NOMO-1 (cell line): ENCODE measurements at regions not wholly inside any gene's neighbourhood (a gene's known extent, or its start where the extent isn't known, plus 50 kb on each side); places are given as distances from the start of the nearest gene placed in this dataset.
"Not testable (repeated sequence)": the region's sequence is repeated elsewhere in the genome, so short reads cannot be mapped to it uniquely, and the experiment has no call there.

Source experiments
- DNase-seq, 2 experiments: peaks; one replicate each; lab custom pipeline; 2025; ENCODE audit not compliant: unreplicated experiment in 2 of 2; lab: John Stamatoyannopoulos, UW

DNA sequence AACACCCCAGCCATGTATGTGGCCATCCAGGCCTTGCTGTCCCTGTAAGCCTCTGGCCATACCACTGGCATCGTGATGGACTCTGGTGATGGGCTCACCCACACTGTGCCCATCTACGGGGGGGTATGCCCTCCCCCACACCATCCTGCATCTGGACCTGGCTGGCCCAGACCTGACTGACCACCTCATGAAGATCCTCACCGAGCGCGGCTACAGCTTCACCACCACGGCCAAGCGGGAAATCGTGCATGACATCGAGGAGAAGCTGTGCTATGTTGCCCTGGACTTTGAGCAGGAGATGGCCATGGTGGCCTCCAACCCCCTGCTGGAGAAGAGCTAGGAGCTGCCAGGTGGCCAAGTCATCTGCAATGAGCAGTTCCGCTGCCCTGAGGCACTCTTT is 80.4 kb upstream of the ZCCHC2 start:
- no peak for DNase-seq

DNA sequence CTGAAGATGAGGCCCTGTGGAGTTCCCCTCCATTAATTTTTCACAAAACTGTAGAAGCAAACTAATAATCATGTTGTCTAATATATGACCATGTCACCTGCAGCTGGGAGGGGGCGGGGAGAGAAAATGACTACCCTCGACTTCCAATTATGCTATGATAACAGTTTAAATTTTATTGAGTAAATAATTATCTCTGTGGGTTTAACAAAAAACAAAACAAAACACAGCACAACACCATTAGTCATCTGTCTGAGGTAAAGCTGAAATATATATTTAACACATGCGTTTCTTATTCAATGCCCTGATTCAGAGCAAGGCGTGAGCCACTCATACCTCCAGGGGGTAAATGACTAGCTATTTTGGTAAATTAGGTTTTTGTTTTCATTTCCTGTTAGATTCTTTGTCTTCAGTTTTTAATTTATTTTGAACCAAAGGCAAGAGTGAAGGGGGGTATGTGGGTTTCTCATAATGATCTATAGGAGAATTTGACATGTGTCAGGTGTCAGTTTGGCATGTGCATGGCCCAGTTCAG is 77.4 kb upstream of the ZCCHC2 start:
- DNase-seq = no peak

DNA sequence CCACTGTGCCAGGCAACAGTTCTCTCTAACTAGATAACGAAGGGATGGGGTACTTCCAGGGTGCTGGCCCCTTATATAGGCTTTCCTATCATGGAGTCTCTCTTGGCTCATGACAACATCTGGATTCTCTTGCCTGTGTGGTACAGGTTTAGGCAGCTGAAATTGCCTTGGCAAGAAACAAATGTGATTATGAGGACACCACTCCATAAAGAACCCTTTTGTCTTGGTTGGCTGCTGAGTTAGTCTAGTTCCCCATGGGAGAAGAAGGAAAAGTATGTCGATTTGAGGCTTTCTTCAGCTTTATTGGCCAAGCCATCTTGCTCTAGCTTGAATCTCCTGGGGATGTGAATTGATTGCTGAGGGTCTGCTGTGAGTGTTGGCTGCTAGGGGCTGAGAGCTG is 76.3 kb upstream of the ZCCHC2 start:
- DNase-seq = no peak

DNA sequence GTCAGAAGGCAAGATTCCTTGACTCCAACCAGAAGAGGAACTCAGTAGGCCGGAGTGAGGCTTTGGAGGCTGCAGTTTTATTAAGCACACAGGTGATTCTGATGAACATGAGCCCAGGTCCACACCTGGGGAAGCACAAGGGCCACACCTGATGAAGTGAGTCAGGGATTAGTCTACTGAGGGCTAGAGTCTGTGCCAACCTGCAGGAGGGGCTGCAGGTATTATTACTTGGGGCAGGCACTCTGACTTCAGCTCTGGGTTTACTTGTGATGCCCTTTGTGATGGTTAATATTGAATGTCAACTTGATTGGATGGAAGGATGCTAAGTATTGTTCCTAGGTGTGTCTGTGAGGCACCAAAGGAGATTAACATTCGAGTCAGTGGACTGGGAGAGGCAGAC is 75.2 kb upstream of the ZCCHC2 start:
- DNase-seq = no peak

DNA sequence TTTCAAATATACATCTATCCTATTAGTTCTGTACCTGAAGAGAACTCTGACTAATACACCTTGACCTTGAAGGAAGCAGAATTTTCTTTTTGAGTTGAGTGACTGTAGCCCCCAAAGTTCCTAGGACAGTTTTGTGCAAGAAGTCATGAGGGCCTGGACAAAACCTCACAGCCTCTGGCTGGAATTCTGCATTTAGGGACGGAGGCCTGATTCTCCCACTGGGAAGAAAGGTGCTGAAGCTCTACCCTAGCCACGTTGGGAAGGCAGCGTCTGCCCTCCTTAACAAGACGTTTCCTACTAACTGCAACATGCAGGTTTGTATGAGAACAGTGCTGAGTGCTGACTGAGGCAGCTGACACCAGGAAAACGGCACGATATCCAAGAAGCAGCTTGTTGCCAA is 74.4 kb upstream of the ZCCHC2 start:
- no peak for DNase-seq

DNA sequence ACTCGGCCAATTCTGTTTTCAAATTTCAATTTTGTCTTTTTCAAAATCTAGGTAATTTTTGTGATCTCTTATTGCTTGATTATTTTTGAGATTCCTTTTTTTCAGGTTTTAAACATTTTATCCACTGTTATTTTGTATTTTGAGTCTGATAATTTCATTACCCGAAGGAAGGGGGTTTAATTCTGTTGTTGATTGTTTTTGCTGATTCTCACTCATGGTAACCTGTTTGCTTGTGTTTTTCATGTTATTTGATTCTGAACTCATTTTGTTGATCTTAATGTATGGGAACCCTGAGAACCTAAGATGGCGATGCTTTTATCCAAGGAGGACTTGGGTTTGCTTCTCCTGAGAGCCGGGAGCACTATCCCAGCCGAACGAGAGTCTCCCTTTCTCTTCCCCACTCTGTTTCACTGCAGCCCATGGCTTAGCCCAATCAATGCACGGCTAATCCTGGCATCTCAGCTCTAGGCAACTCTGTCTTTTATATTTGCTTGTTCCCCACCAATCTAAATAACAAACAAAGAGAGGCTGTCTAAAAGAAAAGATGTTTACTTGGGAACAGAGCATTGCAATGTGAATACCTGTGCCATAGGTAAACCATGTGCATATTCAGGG is 73.2 kb upstream of the ZCCHC2 start:
- DNase-seq = no peak

DNA sequence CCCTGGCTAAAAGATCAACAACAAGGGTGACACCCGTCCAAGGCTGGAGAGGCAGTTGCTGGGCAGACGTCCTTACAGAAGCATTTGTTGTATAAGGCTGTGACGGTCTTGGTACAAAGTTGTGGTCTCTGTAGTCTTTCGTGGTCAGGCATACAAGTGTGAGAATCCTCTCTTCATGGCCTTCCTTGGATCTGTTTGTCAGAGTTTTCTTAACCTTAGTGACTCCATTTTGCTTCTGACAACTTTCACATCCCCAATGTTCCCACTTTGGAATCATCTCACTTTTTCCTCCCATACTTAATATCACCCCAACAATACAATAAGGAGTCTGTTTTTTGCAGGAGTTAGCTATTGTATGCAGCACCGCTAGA is 72.7 kb upstream of the ZCCHC2 start:
- DNase-seq = no peak

DNA sequence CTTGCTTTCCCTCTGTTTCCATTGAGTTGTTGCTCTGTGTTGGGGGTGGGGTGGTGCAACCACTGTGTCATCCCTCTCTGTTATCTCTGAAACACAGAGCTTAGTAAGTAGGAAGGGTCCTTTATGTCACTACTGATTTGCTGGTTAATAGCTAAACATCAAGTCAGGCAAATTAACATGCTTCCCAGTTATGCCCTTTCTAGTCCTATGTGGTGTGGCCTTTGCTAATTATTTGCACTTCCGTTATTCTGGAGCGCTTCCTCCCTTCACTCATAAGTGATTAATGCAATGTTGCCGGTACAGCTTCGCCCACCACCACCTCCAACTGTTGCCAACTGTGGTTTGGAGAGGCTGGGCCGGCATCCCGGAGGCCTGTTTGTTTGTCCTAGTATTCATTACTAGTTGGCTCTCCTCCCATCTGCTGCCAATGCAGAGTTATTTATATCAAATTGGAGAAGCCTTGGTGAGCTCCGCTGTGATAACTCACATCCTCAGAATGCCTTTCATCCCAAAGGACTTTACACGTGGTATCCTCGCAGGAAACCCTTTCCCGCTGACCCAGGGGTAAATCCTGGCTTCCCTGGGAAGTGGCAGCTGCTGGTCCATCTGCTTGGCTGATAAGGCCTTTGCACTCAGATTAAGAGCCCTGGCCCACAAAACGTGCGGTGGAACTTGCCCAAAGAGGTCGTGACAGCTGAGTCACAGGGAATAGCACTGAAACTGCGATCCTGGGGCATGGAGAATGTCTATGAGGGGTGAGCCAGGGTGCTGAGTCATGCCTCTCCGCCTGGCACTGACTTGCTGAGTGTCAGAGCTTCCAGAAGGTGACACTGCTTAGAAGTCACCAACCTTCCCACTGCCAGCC is 72.0 kb upstream of the ZCCHC2 start:
- peak; percentile 84 to 87 for DNase-seq

DNA sequence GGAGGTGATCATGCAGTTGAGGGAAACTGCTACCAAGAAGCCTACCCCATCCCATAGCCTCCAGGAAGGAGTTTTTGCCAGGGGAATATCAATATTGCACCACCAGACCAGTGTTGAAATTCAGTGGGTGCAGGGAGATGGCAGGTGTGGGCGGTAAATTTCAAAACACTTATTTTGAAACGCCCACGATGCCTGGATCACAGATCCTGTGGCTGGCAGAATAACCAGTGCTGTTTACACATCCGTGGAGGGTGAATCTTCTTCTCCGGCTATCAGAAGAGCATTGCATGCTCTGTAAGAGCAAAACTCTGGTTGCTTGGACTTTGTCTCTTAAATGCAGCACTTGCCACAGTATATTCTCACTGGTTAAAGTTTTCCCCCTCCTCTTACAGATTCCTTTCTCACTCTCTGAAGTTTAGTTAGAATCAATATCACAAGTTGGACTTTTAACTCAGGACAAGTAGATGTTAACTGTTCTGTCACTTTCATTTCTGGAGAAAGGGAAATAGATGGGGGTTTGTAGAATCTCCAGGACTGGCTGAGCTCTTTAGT is 70.5 kb upstream of the ZCCHC2 start:
- peak; percentile 42 to 73 for DNase-seq

DNA sequence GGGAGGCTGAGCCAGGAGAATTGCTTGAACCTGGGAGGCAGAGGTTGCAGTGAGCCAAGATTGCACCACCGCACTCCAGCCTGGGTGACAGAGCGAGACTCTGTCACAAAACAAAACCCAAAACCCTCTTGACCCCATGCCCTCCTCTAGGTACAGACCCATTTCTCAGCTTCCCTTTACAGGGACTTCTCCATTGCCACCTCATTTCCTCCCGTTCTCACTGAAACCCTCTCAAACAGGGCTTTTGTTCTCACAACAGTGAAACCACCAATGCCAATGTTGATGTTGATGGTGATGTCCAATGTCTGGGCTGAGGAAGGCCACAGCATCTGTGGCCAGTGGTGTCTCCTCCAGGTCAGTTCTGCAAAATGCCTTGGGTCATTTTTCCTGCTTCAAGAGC is 69.0 kb upstream of the ZCCHC2 start:
- DNase-seq = no peak

DNA sequence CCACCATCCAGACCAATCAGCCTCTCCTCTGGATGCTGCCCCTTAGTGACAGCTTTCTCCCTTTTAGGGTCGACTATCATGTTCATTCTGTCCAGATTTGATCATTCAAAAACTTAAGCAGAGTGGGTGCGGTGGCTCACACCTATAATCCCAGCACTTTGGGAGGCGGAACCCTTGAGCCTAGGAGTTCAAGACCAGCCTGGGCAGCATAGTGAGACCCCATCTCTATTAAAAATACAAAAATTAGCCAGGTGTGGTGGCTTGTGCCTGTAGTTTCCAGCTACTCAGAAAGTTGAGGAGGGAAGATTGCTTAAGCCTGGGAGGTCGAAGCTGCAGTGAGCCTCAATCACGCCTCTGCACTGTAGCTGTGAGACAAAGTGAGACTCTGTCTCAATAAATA is 68.3 kb upstream of the ZCCHC2 start:
- no peak for DNase-seq

DNA sequence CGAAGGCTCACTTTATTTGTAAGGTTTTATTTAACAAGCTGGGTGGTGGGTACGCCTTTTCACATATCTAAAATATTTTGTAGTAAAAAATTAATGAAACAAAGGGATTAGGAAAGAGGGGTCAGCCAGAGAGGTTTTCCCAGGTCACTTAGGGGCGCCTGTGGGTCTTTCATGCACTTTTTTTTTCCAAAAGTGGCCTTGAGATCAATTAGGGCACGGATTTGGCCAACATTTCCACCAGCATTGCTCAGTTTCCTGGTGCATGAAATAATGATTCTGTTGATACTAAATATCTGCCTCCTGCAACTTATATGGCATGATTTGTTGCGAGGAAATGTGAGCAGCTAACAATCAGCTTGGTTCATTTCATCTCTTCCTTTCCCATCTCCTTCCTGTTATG is 67.6 kb upstream of the ZCCHC2 start:
- no peak for DNase-seq

DNA sequence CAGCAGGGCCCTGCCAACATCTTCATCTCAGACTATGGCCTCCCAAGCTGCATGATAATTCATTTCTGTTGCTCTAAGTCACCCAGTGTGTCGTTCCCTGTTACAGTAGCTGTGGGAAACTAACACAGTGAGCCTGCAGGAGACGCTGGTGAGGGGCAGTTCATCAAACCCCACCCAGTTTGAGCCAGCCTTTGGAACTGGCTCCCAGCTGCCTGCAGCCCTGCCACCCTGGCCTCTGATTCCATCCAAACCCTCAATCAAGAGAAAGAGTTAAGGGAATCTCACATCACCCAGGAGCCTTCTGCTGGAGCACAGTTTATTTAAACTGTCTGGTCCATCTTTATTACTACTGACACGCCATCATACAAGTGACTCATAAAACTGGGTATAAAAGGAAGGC is 64.9 kb upstream of the ZCCHC2 start:
- DNase-seq = no peak

DNA sequence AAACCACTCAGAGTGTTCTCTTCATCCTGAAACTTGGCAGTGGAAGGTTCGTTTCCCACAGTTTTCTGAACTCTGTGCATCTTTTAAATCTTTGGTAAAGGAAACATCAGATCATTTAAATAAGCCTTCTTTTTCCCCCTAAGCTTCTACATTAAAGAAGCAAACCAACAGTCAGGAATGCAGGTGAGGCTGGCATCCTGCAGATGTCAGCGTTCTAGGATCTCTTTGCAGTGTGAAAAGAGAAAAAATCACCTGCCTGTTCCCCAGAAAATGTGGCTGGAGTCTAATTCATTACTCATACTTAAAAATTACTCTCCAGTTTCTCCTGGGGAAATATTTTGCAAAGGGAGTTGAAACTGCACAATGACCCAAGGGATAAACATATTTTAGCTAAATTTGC is 64.5 kb upstream of the ZCCHC2 start:
- DNase-seq = no peak

DNA sequence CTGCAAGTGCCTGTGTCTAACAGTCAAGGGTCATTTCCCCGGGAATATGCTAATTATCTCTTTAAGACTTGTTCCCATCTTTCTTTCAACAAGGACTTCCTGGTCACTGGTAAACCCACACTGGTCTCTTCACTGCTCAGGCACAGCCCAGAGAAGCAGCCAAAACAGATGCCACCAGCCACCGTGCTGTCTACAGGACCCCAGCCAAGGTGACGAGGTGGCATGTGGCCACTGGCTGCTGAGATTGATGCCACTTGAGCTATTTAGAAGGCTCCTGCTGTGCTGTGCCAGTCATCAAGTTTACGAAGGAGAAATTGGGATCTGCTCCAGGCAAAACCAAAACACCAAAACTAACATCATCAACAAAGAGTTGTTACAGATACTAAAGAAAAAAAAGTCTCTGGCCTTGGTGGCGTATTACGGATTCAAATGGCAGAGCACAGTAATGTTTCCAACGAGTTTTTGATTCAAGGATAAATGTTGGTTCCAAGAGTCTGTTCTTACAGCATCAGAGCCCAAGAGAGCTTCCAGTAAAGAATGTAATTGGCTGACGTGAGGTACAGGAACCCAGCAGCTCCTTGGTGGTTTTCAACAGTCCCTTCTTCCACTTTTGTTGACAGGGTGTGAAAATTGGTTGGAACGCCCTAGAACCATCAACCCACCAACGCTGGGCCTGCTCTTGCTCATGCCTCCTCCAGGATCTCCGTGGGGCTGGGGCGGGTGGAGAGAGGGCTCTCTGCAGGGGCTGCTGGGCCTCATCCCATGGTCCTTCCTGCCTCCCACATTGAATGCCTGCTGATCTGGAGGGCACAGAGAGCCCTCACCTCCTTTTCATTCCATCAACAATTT is 63.7 kb upstream of the ZCCHC2 start:
- DNase-seq = no peak

DNA sequence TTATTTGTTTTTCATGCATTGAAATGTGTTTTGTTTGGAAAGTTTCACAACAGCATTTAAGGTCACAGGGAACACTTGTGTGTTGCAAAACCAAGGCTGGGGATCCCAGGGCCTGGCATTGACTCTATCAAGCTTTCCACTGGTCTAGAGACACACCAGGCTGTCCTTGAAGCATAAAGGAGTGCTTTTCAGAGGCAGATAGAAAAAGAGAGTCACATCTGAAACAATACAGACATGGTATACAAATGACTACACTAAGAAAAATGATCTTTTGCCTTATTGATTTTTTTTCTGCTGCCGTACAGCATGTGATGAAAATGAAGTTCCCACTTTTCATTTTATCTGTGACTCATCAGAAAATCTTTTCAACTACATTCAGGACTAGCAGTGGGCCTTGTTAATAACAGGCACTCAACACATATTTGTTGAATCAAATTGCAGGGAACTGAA is 61.9 kb upstream of the ZCCHC2 start:
- DNase-seq = peak; percentile 41 to 62

DNA sequence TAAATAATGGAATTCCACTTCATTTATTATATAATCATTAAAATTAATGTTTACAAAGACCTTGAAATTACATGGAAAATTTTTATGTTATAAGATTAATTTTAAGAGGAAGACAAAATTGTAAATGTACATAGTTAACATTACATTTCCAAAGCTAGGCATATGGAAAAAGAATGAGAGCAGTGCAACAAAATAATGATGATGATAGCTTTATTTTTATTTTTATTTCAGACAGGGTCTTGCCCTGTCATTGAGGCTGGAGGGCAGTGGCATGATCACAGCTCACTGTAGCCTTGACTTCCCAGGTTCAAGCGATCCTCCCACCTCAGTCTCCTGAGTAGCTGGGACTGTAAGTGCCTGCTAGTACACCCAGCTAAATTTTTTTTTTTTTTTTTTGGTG is 61.2 kb upstream of the ZCCHC2 start:
- no peak for DNase-seq

DNA sequence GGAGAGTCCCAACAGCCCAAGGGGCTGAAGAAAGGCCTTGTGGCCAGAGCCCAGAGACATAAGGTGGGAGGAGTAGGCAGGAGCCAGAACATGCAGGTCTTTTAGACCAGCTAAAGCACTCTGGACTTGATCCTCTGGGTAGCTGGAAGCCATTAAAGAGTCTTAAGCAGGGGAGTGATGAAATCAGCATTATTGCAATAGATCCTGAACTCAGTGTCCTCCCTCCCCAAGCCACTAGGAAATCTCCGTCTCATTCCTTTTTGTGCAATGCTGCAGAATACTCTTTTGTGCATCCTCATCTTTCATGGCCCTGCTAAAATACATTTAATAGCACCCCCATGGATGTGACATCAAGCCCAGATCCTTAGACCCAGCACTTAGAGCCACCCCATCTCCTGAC is 58.6 kb upstream of the ZCCHC2 start:
- peak in 1 of 2 experiments; percentile 1 for DNase-seq

DNA sequence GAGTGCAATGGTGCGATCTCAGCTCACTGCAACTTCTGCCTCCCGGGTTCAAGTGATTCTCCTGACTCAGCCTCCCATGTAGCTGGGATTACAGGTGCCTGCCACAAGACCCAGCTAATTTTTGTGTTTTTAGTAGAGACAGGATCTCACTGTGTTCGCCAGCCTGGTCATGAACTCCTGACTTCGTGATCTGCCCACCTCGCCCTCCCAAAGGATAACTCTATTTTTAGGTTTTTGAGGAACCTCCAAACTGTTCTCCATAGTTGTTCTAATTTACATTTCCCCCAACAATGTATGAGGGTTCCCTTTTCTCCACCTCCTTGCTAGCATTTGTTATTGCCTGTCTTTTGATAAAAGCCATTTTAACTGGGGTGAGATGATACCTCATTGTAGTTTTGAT is 53.7 kb upstream of the ZCCHC2 start:
- not testable (repeated sequence) for DNase-seq
